GM12865 (cell line): ENCODE measurements at regions not wholly inside any gene's neighbourhood (a gene's known extent, or its start where the extent isn't known, plus 50 kb on each side); places are given as distances from the start of the nearest gene placed in this dataset.

Experiments used
- DNase-seq: peaks from one replicate; pipeline ENCODE4 v3.0.0; 2010; ENCODE audit warnings: low read depth
- H3K4me3 ChIP-seq: 2 replicates; pipeline ENCODE4 v1.5.1; 2011; ENCODE audit warnings: mild to moderate bottlenecking, low read depth, low read length, control low read depth
- TF ChIP-seq, protein P1 (sequence below): IDR thresholded peaks from 2 replicates; pipeline ENCODE4 v1.5.1; 2011; ENCODE audit warnings: low read length, control low read depth, low read depth, inconsistent platforms; ENCODE audit not compliant: insufficient read depth; ENCODE audit errors: missing control alignments

DNA sequence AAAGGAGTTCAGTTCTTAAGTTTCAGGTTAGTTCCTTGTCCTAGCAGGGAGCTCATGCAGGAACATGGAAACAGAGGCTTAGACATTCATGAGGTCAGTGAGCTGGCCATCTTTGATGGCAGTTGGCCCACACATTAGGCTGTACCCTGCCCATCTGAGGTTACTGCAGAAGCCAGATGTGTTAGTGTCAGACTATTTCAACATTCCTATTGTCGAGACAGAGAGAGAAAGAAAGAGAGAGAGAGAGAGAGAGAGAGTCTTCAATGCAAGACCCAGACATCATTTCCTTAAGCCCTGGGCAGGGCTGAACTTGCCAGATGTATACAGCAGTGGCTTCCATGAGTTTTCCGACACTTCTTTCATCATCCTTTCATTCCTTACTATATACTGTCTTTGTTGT, 91.3 kb downstream of the PPP1R2C start:
- no peak for DNase-seq
- no peak overlapping the region for H3K4me3 ChIP-seq
- TF ChIP-seq, protein P1, sequence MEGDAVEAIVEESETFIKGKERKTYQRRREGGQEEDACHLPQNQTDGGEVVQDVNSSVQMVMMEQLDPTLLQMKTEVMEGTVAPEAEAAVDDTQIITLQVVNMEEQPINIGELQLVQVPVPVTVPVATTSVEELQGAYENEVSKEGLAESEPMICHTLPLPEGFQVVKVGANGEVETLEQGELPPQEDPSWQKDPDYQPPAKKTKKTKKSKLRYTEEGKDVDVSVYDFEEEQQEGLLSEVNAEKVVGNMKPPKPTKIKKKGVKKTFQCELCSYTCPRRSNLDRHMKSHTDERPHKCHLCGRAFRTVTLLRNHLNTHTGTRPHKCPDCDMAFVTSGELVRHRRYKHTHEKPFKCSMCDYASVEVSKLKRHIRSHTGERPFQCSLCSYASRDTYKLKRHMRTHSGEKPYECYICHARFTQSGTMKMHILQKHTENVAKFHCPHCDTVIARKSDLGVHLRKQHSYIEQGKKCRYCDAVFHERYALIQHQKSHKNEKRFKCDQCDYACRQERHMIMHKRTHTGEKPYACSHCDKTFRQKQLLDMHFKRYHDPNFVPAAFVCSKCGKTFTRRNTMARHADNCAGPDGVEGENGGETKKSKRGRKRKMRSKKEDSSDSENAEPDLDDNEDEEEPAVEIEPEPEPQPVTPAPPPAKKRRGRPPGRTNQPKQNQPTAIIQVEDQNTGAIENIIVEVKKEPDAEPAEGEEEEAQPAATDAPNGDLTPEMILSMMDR = no peak

DNA sequence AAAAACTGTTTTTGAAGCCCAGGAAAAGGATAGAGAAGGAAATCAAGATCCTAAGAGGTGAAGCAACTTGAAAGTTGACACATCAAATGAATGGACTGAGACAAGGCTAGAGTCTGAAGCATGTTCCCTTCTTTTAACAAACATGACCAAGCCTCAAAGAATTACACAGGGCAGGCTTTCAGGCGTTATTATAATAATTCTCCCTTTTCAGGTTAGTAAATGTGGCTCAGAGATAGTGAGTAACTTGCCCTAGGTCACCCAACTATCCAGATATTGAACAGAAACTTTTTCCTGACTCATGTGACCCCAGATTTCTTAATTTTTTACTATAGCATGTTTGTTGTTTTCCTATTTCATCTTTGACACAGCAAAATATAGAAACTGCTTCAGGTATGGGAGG, 91.7 kb downstream of the PPP1R2C start:
- DNase-seq = no peak
- H3K4me3 ChIP-seq = no peak overlapping the region
- TF ChIP-seq, protein P1 = no peak

DNA sequence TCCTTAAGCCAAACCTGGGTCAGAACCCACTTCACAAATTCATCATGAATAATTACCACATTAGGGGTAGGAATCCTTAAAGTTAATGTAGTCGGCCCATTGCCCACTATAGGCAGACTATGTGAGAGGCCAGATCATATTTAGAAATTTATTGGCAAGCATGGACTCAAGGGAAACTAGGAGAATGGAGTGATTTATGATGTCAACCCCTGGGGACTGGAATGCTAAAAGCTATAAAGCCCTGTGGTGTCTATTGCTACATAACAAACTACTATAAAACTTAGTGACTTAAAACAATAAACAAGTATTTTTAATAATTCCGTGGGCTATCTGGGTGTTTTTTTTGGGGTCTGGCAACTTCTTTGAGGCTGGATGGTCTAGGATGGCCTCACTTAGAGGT, 93.9 kb downstream of the PPP1R2C start:
- TF ChIP-seq, protein P1 = no peak
- no peak for DNase-seq
- H3K4me3 ChIP-seq = no peak overlapping the region

DNA sequence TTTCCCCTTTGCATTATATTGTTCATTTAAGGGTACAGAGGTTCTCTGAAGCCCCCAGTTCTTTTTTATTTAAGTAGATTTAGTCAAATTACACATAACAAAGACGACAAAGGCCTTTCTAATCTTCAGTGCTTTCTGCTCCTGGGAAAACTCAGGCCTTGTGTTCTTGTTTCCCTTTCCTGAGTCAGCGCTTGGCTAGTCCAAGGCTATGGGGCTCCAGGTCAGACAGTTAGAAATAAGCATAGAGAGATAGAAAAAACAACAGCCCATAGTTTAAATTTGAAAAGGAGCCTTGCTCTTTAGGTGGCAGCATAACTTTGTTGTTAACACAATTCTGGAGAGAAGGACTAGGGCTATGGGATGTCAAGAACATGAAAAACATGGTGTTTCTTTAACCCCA, 97.3 kb downstream of the PPP1R2C start:
- TF ChIP-seq, protein P1 = no peak
- no peak overlapping the region for H3K4me3 ChIP-seq
- no peak for DNase-seq

DNA sequence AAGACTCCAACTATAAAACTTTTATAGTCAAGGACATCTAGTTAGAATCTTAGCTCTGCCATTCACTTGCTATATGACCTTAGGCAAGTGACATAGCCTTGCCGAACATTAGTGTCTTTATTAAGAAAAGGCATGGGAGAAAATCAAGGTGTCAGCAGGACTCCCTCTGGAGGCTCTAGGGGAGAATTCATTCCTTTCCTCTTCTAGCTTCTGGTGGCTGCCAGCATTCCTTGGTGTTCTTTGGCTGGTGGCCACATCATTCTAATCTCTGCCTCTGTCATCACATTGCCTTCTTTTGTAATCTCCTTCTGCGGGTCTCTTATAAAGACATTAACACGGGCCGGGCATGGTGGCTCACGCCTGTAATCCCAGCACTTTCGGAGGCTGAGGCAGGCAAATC, 99.8 kb downstream of the PPP1R2C start:
- DNase-seq = no peak
- no peak overlapping the region for H3K4me3 ChIP-seq
- TF ChIP-seq, protein P1 = no peak

DNA sequence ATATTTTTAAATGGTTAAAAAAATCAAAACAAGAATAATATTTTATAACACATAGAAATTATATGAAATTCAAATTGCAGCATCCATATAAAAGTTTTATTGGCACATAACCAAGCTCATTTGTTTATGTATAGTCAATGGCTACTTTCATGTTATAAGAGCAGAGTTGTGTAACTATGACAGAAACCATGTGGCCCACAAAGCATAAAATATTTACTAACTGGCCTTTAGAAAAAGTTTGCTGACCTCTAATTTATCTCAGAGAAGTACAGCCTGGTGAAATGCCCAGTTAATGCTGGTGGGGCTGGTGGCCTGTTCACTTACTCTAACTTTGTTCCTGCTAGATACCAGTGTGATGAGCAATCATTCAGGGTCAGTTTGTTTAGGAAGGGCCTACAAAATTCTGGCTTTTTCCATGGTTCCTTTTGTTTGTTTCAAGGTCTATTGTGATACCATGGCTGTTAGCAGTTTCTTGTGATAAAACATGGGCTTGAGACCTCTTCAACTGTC, 104.6 kb downstream of the PPP1R2C start:
- TF ChIP-seq, protein P1 = no peak
- no peak overlapping the region for H3K4me3 ChIP-seq
- no peak for DNase-seq

DNA sequence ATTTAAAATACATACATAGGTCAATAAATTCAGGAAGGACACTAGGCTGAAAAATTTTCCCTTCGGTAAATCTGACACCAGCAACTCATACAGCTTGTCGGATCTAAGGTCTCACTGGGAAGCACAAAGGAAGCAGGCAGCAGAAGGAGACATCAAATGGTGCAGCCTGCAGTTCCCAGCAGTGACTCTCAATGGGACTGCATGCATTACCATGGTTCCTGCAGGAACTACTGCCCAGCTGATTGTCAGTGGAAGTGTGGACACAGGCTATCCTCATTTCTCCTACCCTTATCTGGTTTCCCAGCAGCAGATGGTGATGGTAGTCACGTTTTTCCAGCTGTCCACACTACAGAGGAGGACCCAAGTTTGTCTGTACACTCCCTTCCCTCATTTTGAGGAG, 113.3 kb downstream of the PPP1R2C start:
- TF ChIP-seq, protein P1 = no peak
- no peak for DNase-seq
- no peak overlapping the region for H3K4me3 ChIP-seq
